ENCODE measurements at regions not wholly inside any gene's neighbourhood (a gene's known extent, or its start where the extent isn't known, plus 50 kb on each side); places are given as distances from the start of the nearest gene placed in this dataset.

DNA sequence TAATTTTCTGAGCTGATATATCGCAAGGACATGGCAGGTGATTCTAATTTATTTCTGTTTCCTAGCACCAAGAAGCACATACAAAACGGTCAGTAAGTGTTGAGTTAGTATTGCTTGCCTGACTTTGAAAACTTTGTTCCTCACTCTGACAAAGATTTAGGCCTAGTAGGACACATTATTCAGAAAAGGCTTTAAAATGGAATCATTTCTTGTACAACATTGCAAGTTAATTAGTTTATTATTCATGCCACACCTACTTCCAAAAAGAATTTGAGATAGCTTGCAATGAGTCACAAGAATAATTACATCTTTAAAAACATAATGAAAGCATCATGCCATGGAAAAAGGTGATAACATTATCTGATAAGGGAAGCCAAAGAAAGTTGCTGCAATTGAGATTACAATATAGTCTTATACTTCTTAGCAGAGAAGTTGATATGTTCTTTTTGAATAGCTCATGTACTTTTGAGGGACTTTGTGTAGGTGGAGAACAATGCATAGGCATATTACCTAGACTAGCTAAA, 474.2 kb downstream of the KLF5 start:
- peaks cover 5 to 7% of the 10 kb centered on the region in 2 donors for H3K4me1 ChIP-seq (ENCODE audit: control insufficient read depth in 1 of 2, low read depth in 2 of 2)
- TF ChIP-seq, protein P1, sequence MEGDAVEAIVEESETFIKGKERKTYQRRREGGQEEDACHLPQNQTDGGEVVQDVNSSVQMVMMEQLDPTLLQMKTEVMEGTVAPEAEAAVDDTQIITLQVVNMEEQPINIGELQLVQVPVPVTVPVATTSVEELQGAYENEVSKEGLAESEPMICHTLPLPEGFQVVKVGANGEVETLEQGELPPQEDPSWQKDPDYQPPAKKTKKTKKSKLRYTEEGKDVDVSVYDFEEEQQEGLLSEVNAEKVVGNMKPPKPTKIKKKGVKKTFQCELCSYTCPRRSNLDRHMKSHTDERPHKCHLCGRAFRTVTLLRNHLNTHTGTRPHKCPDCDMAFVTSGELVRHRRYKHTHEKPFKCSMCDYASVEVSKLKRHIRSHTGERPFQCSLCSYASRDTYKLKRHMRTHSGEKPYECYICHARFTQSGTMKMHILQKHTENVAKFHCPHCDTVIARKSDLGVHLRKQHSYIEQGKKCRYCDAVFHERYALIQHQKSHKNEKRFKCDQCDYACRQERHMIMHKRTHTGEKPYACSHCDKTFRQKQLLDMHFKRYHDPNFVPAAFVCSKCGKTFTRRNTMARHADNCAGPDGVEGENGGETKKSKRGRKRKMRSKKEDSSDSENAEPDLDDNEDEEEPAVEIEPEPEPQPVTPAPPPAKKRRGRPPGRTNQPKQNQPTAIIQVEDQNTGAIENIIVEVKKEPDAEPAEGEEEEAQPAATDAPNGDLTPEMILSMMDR (IDR thresholded peaks at IDR 0.05): no peak
- H3K27ac ChIP-seq: no peak overlapping the region
- DNase-seq (ENCODE audit: low spot score) (no peak), ATAC-seq (ENCODE audit: insufficient number of reproducible peaks, low FRiP score, low read depth) (no peak)
- no peaks in the 10 kb centered on the region for H3K9me3 ChIP-seq
- no peak overlapping the region for H3K4me3 ChIP-seq
- H3K36me3 ChIP-seq: no peaks in the 10 kb centered on the region
- H3K27me3 ChIP-seq (replicated peaks; ENCODE audit: insufficient read depth): no peaks in the 10 kb centered on the region

DNA sequence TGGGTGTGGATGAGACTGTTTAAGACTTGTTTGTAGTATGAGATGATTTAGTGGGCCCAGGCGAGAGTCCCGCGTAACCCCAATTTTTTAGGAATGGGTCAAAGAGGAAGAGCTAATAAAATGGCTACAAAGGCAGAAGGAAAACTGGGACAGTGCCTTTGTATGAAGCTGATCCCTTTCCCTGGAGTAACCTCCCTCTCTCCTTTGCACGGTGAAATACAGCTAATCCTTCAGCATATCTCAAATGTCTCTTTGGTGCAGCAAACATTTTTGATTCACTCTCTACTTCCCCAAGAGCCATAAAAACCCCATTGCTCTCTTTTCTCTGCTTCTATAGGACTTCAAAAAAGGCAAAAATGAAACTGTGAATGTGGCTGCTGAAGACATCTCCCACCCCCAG, 473.8 kb downstream of the KLF5 start:
- H3K4me3 ChIP-seq: no peak overlapping the region
- H3K4me1 ChIP-seq (ENCODE audit: control insufficient read depth in 1 of 2, low read depth in 2 of 2): peaks cover 5 to 7% of the 10 kb centered on the region in 2 donors
- DNase-seq (ENCODE audit: low spot score) (no peak), ATAC-seq (ENCODE audit: insufficient number of reproducible peaks, low FRiP score, low read depth) (no peak)
- no peak overlapping the region for H3K27ac ChIP-seq
- no peaks in the 10 kb centered on the region for H3K27me3 ChIP-seq (replicated peaks; ENCODE audit: insufficient read depth)
- H3K36me3 ChIP-seq: no peaks in the 10 kb centered on the region
- no peaks in the 10 kb centered on the region for H3K9me3 ChIP-seq
- TF ChIP-seq, protein P1 (IDR thresholded peaks at IDR 0.05): no peak

DNA sequence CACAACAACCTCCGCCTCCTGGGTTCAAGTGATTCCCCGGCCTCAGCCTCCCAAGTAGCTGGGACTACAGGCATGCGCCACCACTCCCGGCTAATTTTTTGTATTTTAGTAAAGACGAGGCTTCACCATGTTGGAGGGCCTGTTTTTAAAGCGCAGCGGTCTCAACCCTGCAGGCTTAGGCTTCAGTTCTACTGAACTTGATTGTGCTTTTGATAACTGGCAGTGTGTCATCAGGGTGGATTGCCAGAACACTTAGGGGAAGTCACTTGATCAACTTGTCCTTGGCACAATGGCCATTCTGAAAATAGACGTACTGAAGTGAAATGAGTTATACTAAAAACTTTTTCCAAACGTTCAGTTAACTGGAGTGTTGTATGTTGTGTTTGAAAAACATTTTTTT, 472.2 kb downstream of the KLF5 start:
- no peak overlapping the region for H3K4me3 ChIP-seq
- H3K9me3 ChIP-seq: no peaks in the 10 kb centered on the region
- no peaks in the 10 kb centered on the region for H3K27me3 ChIP-seq (replicated peaks; ENCODE audit: insufficient read depth)
- no peak for ATAC-seq (ENCODE audit: insufficient number of reproducible peaks, low FRiP score, low read depth)
- peaks cover 5 to 7% of the 10 kb centered on the region in 2 donors for H3K4me1 ChIP-seq (ENCODE audit: control insufficient read depth in 1 of 2, low read depth in 2 of 2)
- H3K36me3 ChIP-seq: no peaks in the 10 kb centered on the region
- no peak for DNase-seq (ENCODE audit: low spot score)
- TF ChIP-seq, protein P1 (IDR thresholded peaks at IDR 0.05): no peak
- peak overlapping the region in 1 of 2 donors; percentile 30 for H3K27ac ChIP-seq

- DNase-seq (ENCODE audit: low spot score) (no peak), ATAC-seq (ENCODE audit: insufficient number of reproducible peaks, low FRiP score, low read depth) (no peak)
- no peaks in the 10 kb centered on the region for H3K36me3 ChIP-seq
- no peak overlapping the region for H3K27ac ChIP-seq
- peaks cover 0 to 3% of the 10 kb centered on the region in 2 donors for H3K4me1 ChIP-seq (ENCODE audit: control insufficient read depth in 1 of 2, low read depth in 2 of 2)
- no peak overlapping the region for H3K4me3 ChIP-seq
- H3K27me3 ChIP-seq (replicated peaks; ENCODE audit: insufficient read depth): no peaks in the 10 kb centered on the region
- TF ChIP-seq, protein P1 (IDR thresholded peaks at IDR 0.05): no peak
- no peaks in the 10 kb centered on the region for H3K9me3 ChIP-seq
Observed at GRCh38 chr13:73522937-73523336, 464.1 kb downstream of the KLF5 start.

DNA sequence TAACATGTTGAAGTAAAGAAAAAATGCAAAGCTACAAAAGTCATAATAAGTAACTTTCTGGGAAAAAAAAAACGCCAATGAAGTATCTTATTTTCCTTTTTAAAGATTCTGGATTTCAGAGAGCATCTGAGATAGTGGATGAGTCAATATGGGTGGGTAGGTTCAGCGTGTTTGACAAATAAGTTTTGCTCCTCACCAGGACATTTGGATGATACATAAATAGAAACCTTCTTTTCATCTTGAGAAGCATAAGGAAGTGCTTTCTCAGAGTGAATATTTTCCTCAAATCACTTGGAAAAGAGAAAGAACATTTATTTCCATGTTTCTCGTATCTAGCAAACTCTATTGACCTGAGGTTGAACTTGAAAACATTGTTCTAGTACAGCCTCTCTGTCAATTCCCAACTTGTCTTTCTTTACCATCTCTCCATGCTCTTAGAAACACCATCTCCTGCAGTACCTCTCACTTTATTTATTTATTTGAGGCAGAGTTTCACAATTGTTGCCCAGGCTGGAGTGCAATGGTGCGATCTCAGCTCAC, 463.2 kb downstream of the KLF5 start:
- TF ChIP-seq, protein P1 (IDR thresholded peaks at IDR 0.05): no peak
- Histone ChIP-seq H3K36me3 (no peaks in the 10 kb centered on the region), H3K4me1 (ENCODE audit: control insufficient read depth in 1 of 2, low read depth in 2 of 2) (peaks cover 0 to 3% of the 10 kb centered on the region in 2 donors), H3K9me3 (no peaks in the 10 kb centered on the region), H3K4me3 (no peak overlapping the region), H3K27ac (no peak overlapping the region), H3K27me3 (replicated peaks; ENCODE audit: insufficient read depth) (no peaks in the 10 kb centered on the region)
- ATAC-seq (ENCODE audit: insufficient number of reproducible peaks, low FRiP score, low read depth): no peak
- no peak for DNase-seq (ENCODE audit: low spot score)
